ENCODE measurements at regions not wholly inside any gene's neighbourhood (a gene's known extent, or its start where the extent isn't known, plus 50 kb on each side); places are given as distances from the start of the nearest gene placed in this dataset.

GRCh38 chr16:86911437-86911958, 333.1 kb downstream of the FOXL1 start:
- ATAC-seq (no peak), DNase-seq (ENCODE audit: low read depth in 1 of 2, low spot score in 1 of 2) (no peak), FAIRE-seq (no peak)
- H3K4me2 ChIP-seq = no peak overlapping the region
- TF ChIP-seq EP300 (IDR thresholded peaks at IDR 0.05) (no peak), CEBPB (IDR thresholded peaks at IDR 0.05) (no peak), RNF2 (IDR thresholded peaks at IDR 0.05; ENCODE audit: borderline replicate concordance, low read depth) (no peak), NFE2L2 (conservative IDR thresholded peaks at IDR 0.05; ENCODE audit: low read length) (0 out of 2 replicates have a peak, but pooled peaks have one; percentile 22), MAX (IDR thresholded peaks at IDR 0.05) (no peak), HOXB13 (CRISPR knock-in tag; IDR thresholded peaks at IDR 0.05; ENCODE audit: low read depth) (no peak), ATOH8 (CRISPR knock-in tag; IDR thresholded peaks at IDR 0.05; ENCODE audit: low read depth) (no peak), ZNF302 (CRISPR knock-in tag; IDR thresholded peaks at IDR 0.05) (no peak), ZC3H11A (IDR thresholded peaks at IDR 0.05) (no peak)
- WGBS (ENCODE audit: missing lambda C conversion rate) = 88% methylated on average over 4 of the region's 4 CpGs
- ChIA-PET CTCF (interaction anchor here (1.4 kb wide), 1 partner anchor 151 kb away, joined by 9 read pairs; no protein-coding TSS in a partner anchor), POLR2A (no interaction called here)
- H3K4me3 ChIP-seq = no peak overlapping the region
- no peak overlapping the region for H3K27ac ChIP-seq
- H3K9me3 ChIP-seq = no peaks in the 10 kb centered on the region
- no peaks in the 10 kb centered on the region for H3K4me1 ChIP-seq

- no peak for TF ChIP-seq FOXS1 (CRISPR knock-in tag; IDR thresholded peaks at IDR 0.05)
- TF ChIP-seq FOSL2 (IDR thresholded peaks at IDR 0.05) = no peak
- no peak for TF ChIP-seq FOSL2 (CRISPR knock-in tag; IDR thresholded peaks at IDR 0.05)
- TF ChIP-seq ESRRA (IDR thresholded peaks at IDR 0.05; ENCODE audit: borderline replicate concordance, low read length) = no peak
- TF ChIP-seq USF2 (IDR thresholded peaks at IDR 0.05) = no peak
- no peak for TF ChIP-seq FOSB (CRISPR knock-in tag; IDR thresholded peaks at IDR 0.05)
- no peak for TF ChIP-seq HEYL (CRISPR knock-in tag; IDR thresholded peaks at IDR 0.05)
- TF ChIP-seq PHF8 (IDR thresholded peaks at IDR 0.05; ENCODE audit: borderline replicate concordance, low read depth) = no peak
- TF ChIP-seq BHLHE40 (IDR thresholded peaks at IDR 0.05; ENCODE audit: low read depth, low read length) = no peak
- TF ChIP-seq NFE2L2 (conservative IDR thresholded peaks at IDR 0.05; ENCODE audit: low read length) = no peak
- no peak for TF ChIP-seq HDAC2 (IDR thresholded peaks at IDR 0.05)
- TF ChIP-seq RAD21 (conservative IDR thresholded peaks at IDR 0.05 in 1 of 2, IDR thresholded peaks at IDR 0.05 in 1 of 2) = no peak
- no peak for TF ChIP-seq MAX (IDR thresholded peaks at IDR 0.05)
- TF ChIP-seq, protein P1, sequence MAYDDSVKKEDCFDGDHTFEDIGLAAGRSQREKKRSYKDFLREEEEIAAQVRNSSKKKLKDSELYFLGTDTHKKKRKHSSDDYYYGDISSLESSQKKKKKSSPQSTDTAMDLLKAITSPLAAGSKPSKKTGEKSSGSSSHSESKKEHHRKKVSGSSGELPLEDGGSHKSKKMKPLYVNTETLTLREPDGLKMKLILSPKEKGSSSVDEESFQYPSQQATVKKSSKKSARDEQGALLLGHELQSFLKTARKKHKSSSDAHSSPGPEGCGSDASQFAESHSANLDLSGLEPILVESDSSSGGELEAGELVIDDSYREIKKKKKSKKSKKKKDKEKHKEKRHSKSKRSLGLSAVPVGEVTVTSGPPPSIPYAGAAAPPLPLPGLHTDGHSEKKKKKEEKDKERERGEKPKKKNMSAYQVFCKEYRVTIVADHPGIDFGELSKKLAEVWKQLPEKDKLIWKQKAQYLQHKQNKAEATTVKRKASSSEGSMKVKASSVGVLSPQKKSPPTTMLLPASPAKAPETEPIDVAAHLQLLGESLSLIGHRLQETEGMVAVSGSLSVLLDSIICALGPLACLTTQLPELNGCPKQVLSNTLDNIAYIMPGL (CRISPR knock-in tag; IDR thresholded peaks at IDR 0.05; ENCODE audit: borderline replicate concordance) = no peak
- Histone ChIP-seq H3K4me3 (no peak overlapping the region), H3K4me2 (no peak overlapping the region), H3K27ac (no peak overlapping the region), H3K4me1 (no peaks in the 10 kb centered on the region), H3K9me3 (no peaks in the 10 kb centered on the region)
- ATAC-seq (no peak), FAIRE-seq (no peak), DNase-seq (ENCODE audit: low read depth in 1 of 2, low spot score in 1 of 2) (no peak)
- 84% methylated on average over 7 of the region's 7 CpGs for WGBS (ENCODE audit: missing lambda C conversion rate)
- ChIA-PET POLR2A (no interaction called here), CTCF (interaction anchor here (0.7 kb wide), 1 partner anchor 19 kb away, joined by 3 read pairs; no protein-coding TSS in a partner anchor)
Observed at GRCh38 chr16:86913886-86914285, 335.5 kb downstream of the FOXL1 start.

Measured in A549 (cell line).